ENCODE measurements at regions not wholly inside any gene's neighbourhood (a gene's known extent, or its start where the extent isn't known, plus 50 kb on each side); places are given as distances from the start of the nearest gene placed in this dataset.

DNA sequence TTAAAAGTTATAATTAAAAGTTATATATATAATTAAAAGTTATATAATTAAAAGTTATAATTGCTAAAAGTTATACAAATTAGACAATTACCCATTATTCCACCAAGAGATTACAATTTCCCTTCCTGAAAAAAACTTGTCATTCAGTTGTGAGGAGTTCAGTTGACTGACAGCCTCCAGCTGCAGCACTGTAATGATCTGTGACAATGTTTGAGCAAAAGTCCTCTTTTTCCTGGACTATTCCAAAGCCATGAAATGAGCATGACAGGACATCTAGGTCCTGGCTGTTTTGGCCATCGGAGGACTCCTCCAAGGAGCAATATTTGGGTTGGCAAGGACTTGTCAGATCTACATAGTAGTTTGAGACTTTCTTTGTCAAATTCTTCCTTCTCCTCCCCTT is 258.7 kb upstream of the EDNRB start:
- intact Hi-C loops (cut with micrococcal nuclease; ENCODE audit: unreplicated experiment), result no loop called here
- ChIA-PET CTCF (no interaction called here), POLR2A (ENCODE audit: low non-redundant PET) (no interaction called here)
- Histone ChIP-seq H3K9me3 (ENCODE audit: low read depth, low read length, poor library complexity, severe bottlenecking) (no peaks in the 10 kb centered on the region), H3K27me3 (replicated peaks; ENCODE audit: insufficient read depth, low read depth, low read length, poor library complexity) (peaks cover 6% of the 10 kb centered on the region), H3K4me1 (ENCODE audit: insufficient read depth, low read length, poor library complexity, severe bottlenecking) (no peaks in the 10 kb centered on the region), H3K36me3 (ENCODE audit: insufficient read depth, low read length, poor library complexity, severe bottlenecking) (no peaks in the 10 kb centered on the region), H3K27ac (ENCODE audit: low read depth, low read length, poor library complexity, severe bottlenecking) (no peak overlapping the region), H3K4me3 (ENCODE audit: low read depth, low read length, poor library complexity, severe bottlenecking) (no peak overlapping the region)
- TF ChIP-seq, protein P1, sequence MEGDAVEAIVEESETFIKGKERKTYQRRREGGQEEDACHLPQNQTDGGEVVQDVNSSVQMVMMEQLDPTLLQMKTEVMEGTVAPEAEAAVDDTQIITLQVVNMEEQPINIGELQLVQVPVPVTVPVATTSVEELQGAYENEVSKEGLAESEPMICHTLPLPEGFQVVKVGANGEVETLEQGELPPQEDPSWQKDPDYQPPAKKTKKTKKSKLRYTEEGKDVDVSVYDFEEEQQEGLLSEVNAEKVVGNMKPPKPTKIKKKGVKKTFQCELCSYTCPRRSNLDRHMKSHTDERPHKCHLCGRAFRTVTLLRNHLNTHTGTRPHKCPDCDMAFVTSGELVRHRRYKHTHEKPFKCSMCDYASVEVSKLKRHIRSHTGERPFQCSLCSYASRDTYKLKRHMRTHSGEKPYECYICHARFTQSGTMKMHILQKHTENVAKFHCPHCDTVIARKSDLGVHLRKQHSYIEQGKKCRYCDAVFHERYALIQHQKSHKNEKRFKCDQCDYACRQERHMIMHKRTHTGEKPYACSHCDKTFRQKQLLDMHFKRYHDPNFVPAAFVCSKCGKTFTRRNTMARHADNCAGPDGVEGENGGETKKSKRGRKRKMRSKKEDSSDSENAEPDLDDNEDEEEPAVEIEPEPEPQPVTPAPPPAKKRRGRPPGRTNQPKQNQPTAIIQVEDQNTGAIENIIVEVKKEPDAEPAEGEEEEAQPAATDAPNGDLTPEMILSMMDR (conservative IDR thresholded peaks at IDR 0.05; ENCODE audit: low read depth, low read length), result no peak
- no peak for TF ChIP-seq EZH2 (IDR thresholded peaks at IDR 0.05; ENCODE audit: borderline replicate concordance, low read depth, low read length, poor library complexity, severe bottlenecking)
- no TSS peak for BruUV-seq (replicated peaks)
- DNase-seq (ENCODE audit: low spot score), result no peak

DNA sequence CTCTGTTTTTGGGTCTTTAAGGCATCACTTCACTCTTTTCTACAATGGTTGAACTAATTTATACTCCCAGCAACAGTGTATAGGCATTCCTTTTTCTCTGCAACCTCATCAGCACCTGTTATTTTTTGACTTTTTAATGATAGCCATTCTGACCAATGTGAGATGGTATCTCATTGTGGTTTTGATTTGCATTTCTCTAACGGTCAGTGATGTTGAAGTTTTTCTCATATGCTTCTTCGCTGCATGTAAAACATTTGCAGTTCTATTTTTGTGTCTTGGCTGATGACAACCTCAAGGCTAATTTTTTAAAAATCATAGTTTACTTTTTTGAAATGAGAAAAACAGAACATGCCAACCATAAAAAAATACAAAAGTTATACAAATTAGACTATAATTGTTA is 258.2 kb upstream of the EDNRB start:
- Histone ChIP-seq H3K9me3 (ENCODE audit: low read depth, low read length, poor library complexity, severe bottlenecking) (no peaks in the 10 kb centered on the region), H3K4me1 (ENCODE audit: insufficient read depth, low read length, poor library complexity, severe bottlenecking) (no peaks in the 10 kb centered on the region), H3K27me3 (replicated peaks; ENCODE audit: insufficient read depth, low read depth, low read length, poor library complexity) (peaks cover 4% of the 10 kb centered on the region), H3K4me3 (ENCODE audit: low read depth, low read length, poor library complexity, severe bottlenecking) (no peak overlapping the region), H3K36me3 (ENCODE audit: insufficient read depth, low read length, poor library complexity, severe bottlenecking) (no peaks in the 10 kb centered on the region), H3K27ac (ENCODE audit: low read depth, low read length, poor library complexity, severe bottlenecking) (no peak overlapping the region)
- POLR2A ChIA-PET (ENCODE audit: low non-redundant PET), result no interaction called here
- no peak for DNase-seq (ENCODE audit: low spot score)
- CTCF ChIA-PET, result no interaction called here
- BruUV-seq (replicated peaks), result no TSS peak
- no peak for TF ChIP-seq EZH2 (IDR thresholded peaks at IDR 0.05; ENCODE audit: borderline replicate concordance, low read depth, low read length, poor library complexity, severe bottlenecking)
- intact Hi-C loops (cut with micrococcal nuclease; ENCODE audit: unreplicated experiment), result no loop called here

DNA sequence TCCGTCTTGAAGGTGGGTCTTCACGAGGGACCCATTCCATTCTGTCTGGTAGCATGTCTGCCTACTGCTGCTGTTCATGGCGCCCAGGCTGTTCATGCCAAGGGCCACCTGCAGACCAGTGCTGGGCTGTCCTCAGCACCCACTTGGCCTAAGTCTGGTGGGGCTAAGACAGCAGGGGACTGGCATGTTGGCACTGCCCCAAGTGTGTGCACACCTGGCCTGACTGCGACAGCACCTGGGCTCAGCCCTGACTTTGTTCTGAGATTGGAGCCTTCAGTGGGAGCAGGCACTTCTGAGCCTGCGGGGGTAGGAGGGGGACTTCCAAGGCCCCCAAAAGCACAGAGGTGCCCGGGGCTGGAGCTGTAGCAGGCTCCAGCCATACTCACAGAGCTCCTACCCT is 250.8 kb upstream of the EDNRB start:
- H3K4me3 ChIP-seq (ENCODE audit: low read depth, low read length, poor library complexity, severe bottlenecking), result no peak overlapping the region
- ChIA-PET CTCF (no interaction called here), POLR2A (ENCODE audit: low non-redundant PET) (no interaction called here)
- BruUV-seq (replicated peaks), result no TSS peak
- no peak for DNase-seq (ENCODE audit: low spot score)
- H3K4me1 ChIP-seq (ENCODE audit: insufficient read depth, low read length, poor library complexity, severe bottlenecking), result no peaks in the 10 kb centered on the region
- no peak overlapping the region for H3K27ac ChIP-seq (ENCODE audit: low read depth, low read length, poor library complexity, severe bottlenecking)
- no peaks in the 10 kb centered on the region for H3K36me3 ChIP-seq (ENCODE audit: insufficient read depth, low read length, poor library complexity, severe bottlenecking)
- intact Hi-C loops (cut with micrococcal nuclease; ENCODE audit: unreplicated experiment), result no loop called here
- TF ChIP-seq, protein P1 (conservative IDR thresholded peaks at IDR 0.05; ENCODE audit: low read depth, low read length), result no peak
- no peak for TF ChIP-seq EZH2 (IDR thresholded peaks at IDR 0.05; ENCODE audit: borderline replicate concordance, low read depth, low read length, poor library complexity, severe bottlenecking)
- H3K9me3 ChIP-seq (ENCODE audit: low read depth, low read length, poor library complexity, severe bottlenecking), result no peaks in the 10 kb centered on the region
- peaks cover 4% of the 10 kb centered on the region for H3K27me3 ChIP-seq (replicated peaks; ENCODE audit: insufficient read depth, low read depth, low read length, poor library complexity)

DNA sequence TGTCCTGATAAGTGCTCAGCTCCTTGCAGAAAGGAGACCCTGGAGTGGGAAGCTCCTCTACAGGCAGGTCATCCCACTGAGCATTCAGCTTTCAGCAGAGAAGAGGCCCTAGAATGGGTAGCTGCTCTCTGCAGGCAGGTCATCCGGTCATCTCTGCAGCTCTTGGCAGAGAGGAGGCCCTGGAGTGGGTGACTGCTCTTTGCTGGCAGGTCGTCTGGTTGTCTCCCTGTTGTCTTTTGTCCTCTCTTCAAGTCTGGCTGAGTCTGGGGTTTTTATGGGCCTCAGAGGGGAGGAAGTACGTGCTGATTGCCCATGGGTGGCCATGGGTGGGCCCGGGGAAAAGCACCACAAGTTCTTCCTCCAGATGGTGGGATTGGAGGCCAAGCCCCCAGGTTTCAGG is 250.3 kb upstream of the EDNRB start:
- Histone ChIP-seq H3K4me1 (ENCODE audit: insufficient read depth, low read length, poor library complexity, severe bottlenecking) (no peaks in the 10 kb centered on the region), H3K36me3 (ENCODE audit: insufficient read depth, low read length, poor library complexity, severe bottlenecking) (no peaks in the 10 kb centered on the region), H3K9me3 (ENCODE audit: low read depth, low read length, poor library complexity, severe bottlenecking) (no peaks in the 10 kb centered on the region), H3K27ac (ENCODE audit: low read depth, low read length, poor library complexity, severe bottlenecking) (no peak overlapping the region), H3K4me3 (ENCODE audit: low read depth, low read length, poor library complexity, severe bottlenecking) (no peak overlapping the region), H3K27me3 (replicated peaks; ENCODE audit: insufficient read depth, low read depth, low read length, poor library complexity) (peaks cover 4% of the 10 kb centered on the region)
- DNase-seq (ENCODE audit: low spot score), result no peak
- TF ChIP-seq, protein P1 (conservative IDR thresholded peaks at IDR 0.05; ENCODE audit: low read depth, low read length), result no peak
- no peak for TF ChIP-seq EZH2 (IDR thresholded peaks at IDR 0.05; ENCODE audit: borderline replicate concordance, low read depth, low read length, poor library complexity, severe bottlenecking)
- ChIA-PET POLR2A (ENCODE audit: low non-redundant PET) (no interaction called here), CTCF (no interaction called here)
- no TSS peak for BruUV-seq (replicated peaks)
- intact Hi-C loops (cut with micrococcal nuclease; ENCODE audit: unreplicated experiment), result no loop called here
